Astrocyte (in vitro differentiated cells and primary cell): ENCODE measurements at regions not wholly inside any gene's neighbourhood (a gene's known extent, or its start where the extent isn't known, plus 50 kb on each side); places are given as distances from the start of the nearest gene placed in this dataset.

Source experiments
- DNase-seq: peaks from one replicate; pipeline ENCODE4 v3.0.0-alpha.2; 2010; ENCODE audit warnings: low read depth
- FAIRE-seq: peaks from 2 replicates; lab custom pipeline; 2011; peaks lifted over from hg19 to GRCh38; lab: Jason Lieb, UNC
- H2AFZ ChIP-seq: 2 replicates; pipeline ENCODE4 v1.6.0; 2012; ENCODE audit warnings: low read depth, low read length, inconsistent platforms
- H3K27ac ChIP-seq: 2 replicates; pipeline ENCODE4 v1.5.1; 2011; ENCODE audit warnings: low read depth, low read length, inconsistent platforms
- H3K27me3 ChIP-seq: 2 replicates; pipeline ENCODE4 v1.6.0; 2011; ENCODE audit warnings: low read length, inconsistent platforms; ENCODE audit not compliant: insufficient read depth
- H3K36me3 ChIP-seq: 2 replicates; pipeline ENCODE4 v1.5.1; 2011; ENCODE audit warnings: low read length, inconsistent platforms; ENCODE audit not compliant: insufficient read depth
- H3K4me1 ChIP-seq: 2 replicates; pipeline ENCODE4 v1.5.1; 2011; ENCODE audit warnings: low read length, inconsistent platforms; ENCODE audit not compliant: insufficient read depth
- H3K4me2 ChIP-seq: 2 replicates; pipeline ENCODE4 v1.6.0; 2012; ENCODE audit warnings: low read length, inconsistent platforms
- H3K4me3 ChIP-seq: 2 replicates; pipeline ENCODE4 v1.5.1; 2011; ENCODE audit warnings: low read depth, mild to moderate bottlenecking, low read length, inconsistent platforms; ENCODE audit not compliant: insufficient read depth
- H3K79me2 ChIP-seq: 2 replicates; pipeline ENCODE4 v1.6.0; 2012; ENCODE audit warnings: mild to moderate bottlenecking, low read length, inconsistent platforms; ENCODE audit not compliant: insufficient read depth
- H3K9ac ChIP-seq: 2 replicates; pipeline ENCODE4 v1.6.0; 2012; ENCODE audit warnings: mild to moderate bottlenecking, low read length, inconsistent platforms
- H3K9me3 ChIP-seq: 2 replicates; pipeline ENCODE4 v1.5.1; 2012; ENCODE audit warnings: low read depth, mild to moderate bottlenecking, low read length, inconsistent platforms; ENCODE audit not compliant: insufficient read depth
- H4K20me1 ChIP-seq: 2 replicates; pipeline ENCODE4 v1.6.0; 2012; ENCODE audit warnings: low read length, inconsistent platforms; ENCODE audit not compliant: insufficient read depth
- H3K27ac Mint-ChIP-seq: one replicate; pipeline ENCODE4 v1.8.0; 2021; ENCODE audit warnings: mild to moderate bottlenecking, mixed read lengths; ENCODE audit not compliant: unreplicated experiment
- H3K27me3 Mint-ChIP-seq: one replicate; pipeline ENCODE4 v1.8.0; 2021; ENCODE audit warnings: low read depth, mixed read lengths; ENCODE audit not compliant: unreplicated experiment
- H3K36me3 Mint-ChIP-seq: one replicate; pipeline ENCODE4 v1.8.0; 2021; ENCODE audit warnings: low read depth, mixed read lengths; ENCODE audit not compliant: unreplicated experiment
- H3K4me1 Mint-ChIP-seq: one replicate; pipeline ENCODE4 v1.8.0; 2021; ENCODE audit warnings: low read depth, mixed read lengths; ENCODE audit not compliant: unreplicated experiment
- H3K4me3 Mint-ChIP-seq: one replicate; pipeline ENCODE4 v1.8.0; 2021; ENCODE audit warnings: mild to moderate bottlenecking, moderate library complexity, mixed read lengths; ENCODE audit not compliant: unreplicated experiment
- H3K9me3 Mint-ChIP-seq: one replicate; pipeline ENCODE4 v1.8.0; 2021; ENCODE audit warnings: mild to moderate bottlenecking, mixed read lengths; ENCODE audit not compliant: unreplicated experiment
- EZH2 ChIP-seq: IDR thresholded peaks from 2 replicates; pipeline ENCODE4 v1.6.1; 2012; ENCODE audit warnings: mild to moderate bottlenecking, low read length, inconsistent platforms; ENCODE audit not compliant: insufficient read depth
- TF ChIP-seq, protein P1 (sequence below): IDR thresholded peaks from 2 replicates; pipeline ENCODE4 v1.5.1; 2011; ENCODE audit warnings: low read depth, mild to moderate bottlenecking, inconsistent platforms, low read length, moderate library complexity; ENCODE audit not compliant: insufficient read depth

DNA sequence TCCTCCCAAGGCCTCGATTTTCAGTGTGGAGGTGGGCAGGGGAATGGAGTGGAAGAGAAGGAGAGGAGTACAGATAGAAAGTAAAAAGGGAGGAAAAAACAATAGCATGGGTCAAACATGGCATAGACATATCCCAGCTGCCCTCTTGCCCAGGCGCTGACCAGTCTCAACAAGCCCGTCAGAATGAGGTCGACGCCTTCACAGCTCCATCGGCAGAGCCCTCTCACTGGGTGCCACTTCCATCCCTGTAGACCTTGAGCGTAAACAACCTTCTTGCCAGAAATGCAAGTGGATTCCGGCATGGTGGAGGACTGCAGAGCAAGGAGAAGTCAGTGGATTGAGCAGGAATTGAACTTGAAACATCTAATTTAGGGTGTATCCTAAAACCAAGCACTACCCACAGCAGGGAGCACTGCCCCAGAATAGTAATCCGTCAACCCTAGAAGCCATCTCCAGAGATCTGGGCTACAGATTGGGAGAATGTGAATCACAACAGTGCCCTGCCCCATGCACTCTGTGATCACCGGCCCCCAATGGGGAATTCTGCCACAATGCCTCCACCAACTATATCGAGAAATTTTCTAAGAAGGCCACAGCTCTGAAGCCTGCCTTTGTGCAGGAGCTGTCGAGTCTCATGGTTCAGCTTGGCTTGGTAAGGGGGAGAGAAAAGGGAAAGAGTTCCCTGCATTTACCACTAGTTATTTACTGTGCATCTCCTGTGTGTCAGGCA is 190.1 kb downstream of the UACA start:
- peaks cover 22% of the 10 kb centered on the region for H3K9me3 Mint-ChIP-seq
- DNase-seq = no peak
- H3K27me3 ChIP-seq = peaks cover 24% of the 10 kb centered on the region
- no peak for FAIRE-seq
- peaks cover 3% of the 10 kb centered on the region for H3K4me1 Mint-ChIP-seq
- peaks cover 22% of the 10 kb centered on the region for H3K36me3 Mint-ChIP-seq
- no peak overlapping the region for H3K4me2 ChIP-seq
- H3K4me3 ChIP-seq = no peak overlapping the region
- H3K79me2 ChIP-seq = no peaks in the 10 kb centered on the region
- H3K27ac Mint-ChIP-seq = no peak overlapping the region
- H2AFZ ChIP-seq = no peak overlapping the region
- no peaks in the 10 kb centered on the region for H3K4me1 ChIP-seq
- TF ChIP-seq, protein P1, sequence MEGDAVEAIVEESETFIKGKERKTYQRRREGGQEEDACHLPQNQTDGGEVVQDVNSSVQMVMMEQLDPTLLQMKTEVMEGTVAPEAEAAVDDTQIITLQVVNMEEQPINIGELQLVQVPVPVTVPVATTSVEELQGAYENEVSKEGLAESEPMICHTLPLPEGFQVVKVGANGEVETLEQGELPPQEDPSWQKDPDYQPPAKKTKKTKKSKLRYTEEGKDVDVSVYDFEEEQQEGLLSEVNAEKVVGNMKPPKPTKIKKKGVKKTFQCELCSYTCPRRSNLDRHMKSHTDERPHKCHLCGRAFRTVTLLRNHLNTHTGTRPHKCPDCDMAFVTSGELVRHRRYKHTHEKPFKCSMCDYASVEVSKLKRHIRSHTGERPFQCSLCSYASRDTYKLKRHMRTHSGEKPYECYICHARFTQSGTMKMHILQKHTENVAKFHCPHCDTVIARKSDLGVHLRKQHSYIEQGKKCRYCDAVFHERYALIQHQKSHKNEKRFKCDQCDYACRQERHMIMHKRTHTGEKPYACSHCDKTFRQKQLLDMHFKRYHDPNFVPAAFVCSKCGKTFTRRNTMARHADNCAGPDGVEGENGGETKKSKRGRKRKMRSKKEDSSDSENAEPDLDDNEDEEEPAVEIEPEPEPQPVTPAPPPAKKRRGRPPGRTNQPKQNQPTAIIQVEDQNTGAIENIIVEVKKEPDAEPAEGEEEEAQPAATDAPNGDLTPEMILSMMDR = no peak
- TF ChIP-seq EZH2 = no peak
- no peak overlapping the region for H3K27ac ChIP-seq
- no peaks in the 10 kb centered on the region for H3K36me3 ChIP-seq
- H3K9me3 ChIP-seq = no peaks in the 10 kb centered on the region
- H4K20me1 ChIP-seq = no peaks in the 10 kb centered on the region
- H3K9ac ChIP-seq = no peak overlapping the region
- peaks cover 46% of the 10 kb centered on the region for H3K27me3 Mint-ChIP-seq
- no peak overlapping the region for H3K4me3 Mint-ChIP-seq

DNA sequence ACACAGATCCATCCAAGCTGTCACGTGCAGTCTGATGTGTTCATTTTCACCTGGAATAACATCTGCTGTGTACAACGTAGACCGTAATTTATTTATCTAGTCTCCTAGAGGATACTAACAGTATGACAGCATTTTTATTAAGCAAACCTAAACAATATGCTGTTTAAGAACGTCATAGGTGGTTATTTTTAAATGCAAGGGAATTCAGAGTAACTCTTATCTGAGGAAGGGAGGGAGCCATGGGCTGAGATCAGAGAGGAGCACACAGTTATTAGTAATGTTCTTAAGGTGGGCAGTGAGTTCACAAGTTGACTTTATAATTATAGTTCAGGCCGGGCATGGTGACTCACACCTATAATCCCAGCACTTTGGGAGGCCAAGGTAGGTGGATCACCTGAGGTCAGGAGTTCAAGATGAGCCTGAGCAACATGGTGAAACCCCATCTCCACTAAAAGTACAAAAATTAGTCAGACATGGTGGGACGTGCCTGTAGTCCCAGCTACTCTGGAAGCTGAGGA is 193.6 kb downstream of the UACA start:
- no peak overlapping the region for H3K27ac ChIP-seq
- Mint-ChIP-seq H3K4me3 (no peak overlapping the region), H3K9me3 (peaks cover 17% of the 10 kb centered on the region), H3K4me1 (peaks cover 8% of the 10 kb centered on the region), H3K27me3 (peaks cover 29% of the 10 kb centered on the region), H3K27ac (no peak overlapping the region), H3K36me3 (peaks cover 20% of the 10 kb centered on the region)
- no peaks in the 10 kb centered on the region for H3K36me3 ChIP-seq
- no peak overlapping the region for H3K4me3 ChIP-seq
- no peak overlapping the region for H3K4me2 ChIP-seq
- H3K27me3 ChIP-seq = peaks cover 8% of the 10 kb centered on the region
- no peaks in the 10 kb centered on the region for H4K20me1 ChIP-seq
- no peaks in the 10 kb centered on the region for H3K79me2 ChIP-seq
- DNase-seq (peak; percentile 66), FAIRE-seq (peak; percentile 34)
- H3K9me3 ChIP-seq = no peaks in the 10 kb centered on the region
- H3K4me1 ChIP-seq = no peaks in the 10 kb centered on the region
- H3K9ac ChIP-seq = no peak overlapping the region
- TF ChIP-seq, protein P1 = no peak
- TF ChIP-seq EZH2 = no peak
- H2AFZ ChIP-seq = no peak overlapping the region

DNA sequence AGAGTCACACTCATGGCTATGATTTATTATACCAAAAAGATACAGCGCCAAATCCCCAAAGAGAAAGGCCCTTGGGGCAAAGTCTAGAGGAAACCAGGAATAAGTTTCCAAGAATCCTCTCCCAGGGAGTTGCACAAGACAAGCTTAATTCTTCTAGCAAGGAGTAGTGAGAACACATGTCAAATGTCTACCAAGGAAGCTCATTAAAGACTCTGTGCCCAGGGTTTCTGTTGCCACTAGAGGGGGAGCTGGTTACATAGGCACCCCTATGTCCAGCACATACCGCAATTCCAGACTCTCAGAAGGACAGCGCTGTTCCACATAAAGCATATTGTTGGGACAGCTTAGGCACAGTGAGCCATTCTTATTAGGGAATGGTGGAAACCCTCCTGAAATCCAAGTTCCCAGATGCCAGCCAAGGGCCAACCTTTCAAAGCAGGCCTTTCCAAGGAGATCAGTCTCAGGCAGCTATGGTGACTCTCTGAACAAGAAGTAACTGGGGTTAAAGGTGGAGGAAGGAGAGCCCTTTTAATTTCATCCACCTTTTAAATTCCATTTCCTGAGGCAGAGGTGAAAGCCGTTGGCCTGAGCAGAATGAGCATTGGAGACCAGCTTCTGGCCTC is 194.2 kb downstream of the UACA start:
- Mint-ChIP-seq H3K9me3 (peaks cover 14% of the 10 kb centered on the region), H3K4me1 (peaks cover 8% of the 10 kb centered on the region), H3K27ac (no peak overlapping the region), H3K4me3 (no peak overlapping the region), H3K27me3 (peaks cover 30% of the 10 kb centered on the region), H3K36me3 (peaks cover 17% of the 10 kb centered on the region)
- no peak overlapping the region for H3K4me3 ChIP-seq
- no peaks in the 10 kb centered on the region for H3K9me3 ChIP-seq
- H3K36me3 ChIP-seq = no peaks in the 10 kb centered on the region
- H4K20me1 ChIP-seq = no peaks in the 10 kb centered on the region
- no peak overlapping the region for H3K9ac ChIP-seq
- H3K79me2 ChIP-seq = no peaks in the 10 kb centered on the region
- H3K27ac ChIP-seq = no peak overlapping the region
- H3K4me1 ChIP-seq = no peaks in the 10 kb centered on the region
- no peak for TF ChIP-seq EZH2
- TF ChIP-seq, protein P1 = peak; percentile 54
- no peak overlapping the region for H3K4me2 ChIP-seq
- no peak for FAIRE-seq
- DNase-seq = peak; percentile 55
- H2AFZ ChIP-seq = no peak overlapping the region
- H3K27me3 ChIP-seq = peaks cover 4% of the 10 kb centered on the region
